ENCODE measurements at regions not wholly inside any gene's neighbourhood (a gene's known extent, or its start where the extent isn't known, plus 50 kb on each side); places are given as distances from the start of the nearest gene placed in this dataset.

DNA sequence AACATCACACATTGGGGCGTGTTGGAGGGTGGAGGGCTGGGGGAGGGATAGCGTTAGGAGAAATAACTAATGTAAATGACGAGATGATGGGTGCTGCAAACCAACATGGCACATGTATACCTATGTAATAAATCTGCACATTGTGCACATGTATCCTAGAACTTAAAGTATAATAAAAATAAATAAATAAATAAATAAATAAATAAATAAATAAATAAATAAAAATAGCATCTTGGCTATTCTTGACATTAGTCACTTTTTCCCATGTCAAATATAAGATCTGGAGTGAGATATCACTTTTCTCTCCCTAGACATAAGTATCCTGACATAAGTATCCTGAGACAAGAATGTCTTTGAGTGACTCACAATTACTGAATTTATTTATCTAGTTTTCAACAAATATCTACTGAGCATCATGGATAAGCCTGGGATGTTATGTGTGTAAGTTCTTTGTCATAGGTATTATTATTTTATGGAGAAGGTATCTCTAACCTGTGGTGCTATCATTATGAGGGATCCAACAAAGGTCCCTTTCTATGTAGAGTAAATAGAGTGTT, 691.3 kb downstream of the SORCS1 start:
- no peaks in the 10 kb centered on the region for H3K9me3 ChIP-seq (ENCODE audit: insufficient read depth in 2 of 2, low read depth in 1 of 2, low read length in 1 of 2)
- H3K23ac ChIP-seq (ENCODE audit: insufficient read length) = no peak overlapping the region
- H3K36me3 ChIP-seq (ENCODE audit: control insufficient read depth in 2 of 4, insufficient read depth in 4 of 4, low read length in 3 of 4) = no peaks in the 10 kb centered on the region
- no peak overlapping the region for H2AK5ac ChIP-seq (ENCODE audit: low read depth, low read length)
- H2BK5ac ChIP-seq (ENCODE audit: low read depth, low read length) = no peak overlapping the region
- H2BK12ac ChIP-seq (ENCODE audit: low read depth, low read length) = no peak overlapping the region
- no peak overlapping the region for H2BK20ac ChIP-seq (ENCODE audit: low read length)
- WGBS, 2 experiments (ENCODE audit: extremely low coverage in 1 of 2, insufficient coverage in 1 of 2, insufficient read length in 1 of 2, insufficient replicate concordance in 2 of 2, low coverage in 1 of 2, low lambda C conversion rate in 2 of 2, missing lambda C conversion rate in 1 of 2) = 100% methylated on average over 3 of the region's 3 CpGs; no CpG with 5 or more reads in 1 of the 2 experiments
- no peak overlapping the region for H3K56ac ChIP-seq (replicated peaks; ENCODE audit: insufficient read length, low read depth, low read length)
- H4K91ac ChIP-seq (replicated peaks; ENCODE audit: insufficient read length, low read length) = no peak overlapping the region
- H2BK15ac ChIP-seq (ENCODE audit: low read length) = no peak overlapping the region
- no peak overlapping the region for H2BK120ac ChIP-seq (replicated peaks; ENCODE audit: low read depth, low read length)
- H3K27me3 ChIP-seq (replicated peaks in 1 of 4; ENCODE audit: control insufficient read depth in 3 of 4, extremely low read depth in 1 of 4, insufficient read depth in 3 of 4, low read length in 3 of 4) = peaks cover 0 to 2% (median 0%) of the 10 kb centered on the region in 4 experiments; a peak in 1 of 7 replicates
- ChIA-PET CTCF (ENCODE audit: partially characterized antibody) (no interaction called here), POLR2A (ENCODE audit: partially characterized antibody) (no interaction called here)
- no peak overlapping the region for H3K14ac ChIP-seq (ENCODE audit: insufficient read length)
- FAIRE-seq (no peak), DNase-seq (ENCODE audit: low read depth in 1 of 2, low spot score in 2 of 2) (no peak)
- no peak overlapping the region for H3K9ac ChIP-seq (replicated peaks in 1 of 4; ENCODE audit: extremely low read depth in 1 of 4, low read depth in 3 of 4, low read length in 3 of 4)
- TF ChIP-seq SP2 (IDR thresholded peaks at IDR 0.05; ENCODE audit: low read length) (no peak), FOSL1 (IDR thresholded peaks at IDR 0.05; ENCODE audit: insufficient read depth, low read depth, low read length) (no peak), HDAC6 (IDR thresholded peaks at IDR 0.05; ENCODE audit: low read depth, low read length) (no peak), SRF (IDR thresholded peaks at IDR 0.05; ENCODE audit: low read depth, low read length) (no peak), CHD1 (IDR thresholded peaks at IDR 0.05; ENCODE audit: low read depth, low read length) (no peak), BACH1 (IDR thresholded peaks at IDR 0.05; ENCODE audit: low read length) (no peak), ZNF274 (IDR thresholded peaks at IDR 0.05; ENCODE audit: borderline replicate concordance, extremely low read depth, low read length) (no peak), POLR2AphosphoS5 (IDR thresholded peaks at IDR 0.05; ENCODE audit: low read depth, low read length) (no peak), SAP30 (IDR thresholded peaks at IDR 0.05; ENCODE audit: insufficient read depth, insufficient replicate concordance, low read length) (no peak), CBX5 (IDR thresholded peaks at IDR 0.05; ENCODE audit: low read depth, low read length) (no peak), SIX5 (IDR thresholded peaks at IDR 0.05; ENCODE audit: low read depth, low read length) (no peak), TEAD4 (IDR thresholded peaks at IDR 0.05; ENCODE audit: low read depth, low read length) (no peak)
- TF ChIP-seq, protein P1, sequence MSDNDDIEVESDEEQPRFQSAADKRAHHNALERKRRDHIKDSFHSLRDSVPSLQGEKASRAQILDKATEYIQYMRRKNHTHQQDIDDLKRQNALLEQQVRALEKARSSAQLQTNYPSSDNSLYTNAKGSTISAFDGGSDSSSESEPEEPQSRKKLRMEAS (IDR thresholded peaks at IDR 0.05) = no peak
- H2AFZ ChIP-seq (ENCODE audit: low read length) = no peak overlapping the region
- H4K20me1 ChIP-seq (replicated peaks in 1 of 2; ENCODE audit: control insufficient read depth in 1 of 2, insufficient read depth in 2 of 2, low read length in 2 of 2) = no peaks in the 10 kb centered on the region
- no peaks in the 10 kb centered on the region for H3K79me1 ChIP-seq (ENCODE audit: low read depth, low read length)
- H3K4ac ChIP-seq (replicated peaks; ENCODE audit: insufficient read length, low read depth, low read length) = no peak overlapping the region
- no peaks in the 10 kb centered on the region for H3K4me1 ChIP-seq (replicated peaks in 1 of 4; ENCODE audit: control insufficient read depth in 3 of 4, insufficient read depth in 4 of 4, low read length in 3 of 4)
- H3K23me2 ChIP-seq (ENCODE audit: low read depth, low read length) = no peaks in the 10 kb centered on the region
- no peak overlapping the region for H4K8ac ChIP-seq (ENCODE audit: extremely low read depth, insufficient read depth, low read length)
- no peak overlapping the region for H3K18ac ChIP-seq (ENCODE audit: extremely low read depth, low read length)
- H4K5ac ChIP-seq (ENCODE audit: insufficient read length, low read depth, low read length) = no peak overlapping the region
- no peak overlapping the region for H3K27ac ChIP-seq (ENCODE audit: low read depth, low read length)
- H3K4me3 ChIP-seq (ENCODE audit: extremely low read depth in 1 of 4, insufficient read depth in 2 of 4, low read depth in 3 of 4, low read length in 4 of 4) = no peak overlapping the region
- no peaks in the 10 kb centered on the region for H3K79me2 ChIP-seq (ENCODE audit: control insufficient read depth in 1 of 2, insufficient read depth in 2 of 2, low read length in 2 of 2)
- H3K4me2 ChIP-seq (ENCODE audit: insufficient read depth in 1 of 2, low read depth in 2 of 2, low read length in 2 of 2) = no peak overlapping the region
